Myocyte (in vitro differentiated cells): ENCODE measurements at regions not wholly inside any gene's neighbourhood (a gene's known extent, or its start where the extent isn't known, plus 50 kb on each side); places are given as distances from the start of the nearest gene placed in this dataset.
A peak's percentile ranks its signal among the peaks of the same experiment; 100 is the strongest.

Experiments
- DNase-seq: peaks from one replicate; pipeline ENCODE4 v3.0.0-alpha.2; 2012; ENCODE audit warnings: low read depth

GRCh38 chr5:97839341-97840086 is 656.5 kb upstream of the RIOK2 start:
- DNase-seq: peak; percentile 24

GRCh38 chr5:97840643-97841042 is 657.6 kb upstream of the RIOK2 start:
- DNase-seq: no peak

- DNase-seq: peak; percentile 58
Observed at GRCh38 chr5:97842687-97843086, 659.6 kb upstream of the RIOK2 start.

DNA sequence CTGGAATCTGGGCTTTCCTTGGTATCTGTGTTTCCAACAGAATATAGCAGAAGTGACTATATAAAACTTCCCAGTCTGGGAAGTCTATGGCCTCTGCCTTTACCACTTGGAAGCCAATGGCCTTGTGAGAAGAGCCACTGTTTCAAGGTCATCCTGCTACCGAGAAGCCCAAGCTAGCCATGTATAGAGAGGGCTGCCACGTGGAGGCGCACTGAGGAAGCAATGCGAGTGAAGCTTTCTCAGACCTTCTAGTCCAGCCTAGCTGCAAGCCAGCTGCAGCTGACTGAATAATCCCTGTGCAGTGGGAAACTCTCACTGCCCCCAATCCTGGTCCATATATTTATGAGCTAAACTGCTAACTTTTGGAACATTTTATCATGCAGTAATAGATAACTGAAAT is 661.8 kb upstream of the RIOK2 start:
- no peak for DNase-seq

DNA sequence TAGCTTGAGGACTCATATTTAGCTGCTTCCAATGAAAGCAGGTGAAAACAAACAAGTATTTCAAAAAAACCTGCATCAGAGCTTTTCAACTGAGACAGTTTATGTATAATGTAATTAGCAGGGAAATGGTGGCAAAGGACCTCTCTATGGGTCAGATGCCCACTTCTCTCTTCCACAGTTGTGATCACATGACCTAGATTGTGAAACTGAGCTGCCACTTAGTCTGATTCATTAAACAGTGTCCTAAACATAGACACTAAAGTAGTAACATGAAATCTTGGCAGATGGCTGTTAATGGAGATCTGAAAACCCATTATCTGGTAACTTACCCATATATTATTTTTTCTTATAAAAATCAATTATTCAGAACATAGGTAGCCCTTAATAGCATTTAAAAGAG is 663.6 kb upstream of the RIOK2 start:
- DNase-seq: peak; percentile 33

GRCh38 chr5:97847920-97848631 is 665.0 kb upstream of the RIOK2 start:
- DNase-seq: no peak

GRCh38 chr5:97851036-97851435 is 668.0 kb upstream of the RIOK2 start:
- no peak for DNase-seq

DNA sequence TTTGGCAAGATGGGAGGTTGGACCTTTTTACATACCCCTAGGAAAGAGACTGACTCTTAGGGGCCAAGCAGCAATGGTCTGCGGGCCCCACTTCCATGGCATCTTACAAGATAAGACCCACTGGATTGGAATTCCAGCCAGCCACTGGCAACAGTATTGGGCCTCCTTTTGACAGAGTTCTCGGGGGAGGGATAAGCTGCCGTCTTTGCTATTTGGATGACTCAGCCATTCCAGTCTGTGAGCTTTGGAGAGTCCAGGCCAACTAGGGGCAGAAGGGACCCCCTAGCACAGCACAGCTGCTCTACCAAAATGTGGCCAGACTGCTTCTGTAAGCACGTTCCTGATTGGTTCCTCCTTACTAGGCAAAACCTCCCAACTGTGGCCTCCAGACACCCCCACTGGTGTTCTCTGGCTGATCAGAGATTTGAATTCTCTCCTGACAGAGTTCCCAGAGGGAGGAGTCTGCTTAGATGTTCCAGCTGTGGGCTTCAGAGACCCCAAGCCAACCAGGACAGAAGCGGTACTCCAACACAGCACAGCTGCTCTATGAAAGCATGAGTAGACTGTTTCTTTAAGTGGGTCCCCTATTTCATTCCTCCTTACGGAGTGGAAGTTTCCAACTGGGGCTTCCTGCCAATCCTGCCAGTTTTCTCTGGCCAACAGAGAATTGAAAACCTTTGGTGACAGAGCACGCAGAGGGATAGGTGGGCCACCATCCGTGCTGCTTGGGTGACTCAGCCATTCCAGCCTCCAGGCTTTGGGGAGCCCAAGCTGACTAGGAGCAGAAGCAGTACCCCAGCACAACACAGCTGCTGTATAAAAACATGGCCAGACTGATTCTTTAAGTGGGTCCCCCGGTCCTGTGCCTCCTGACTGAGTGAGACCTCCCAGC is 672.1 kb upstream of the RIOK2 start:
- DNase-seq: peak; percentile 42

DNA sequence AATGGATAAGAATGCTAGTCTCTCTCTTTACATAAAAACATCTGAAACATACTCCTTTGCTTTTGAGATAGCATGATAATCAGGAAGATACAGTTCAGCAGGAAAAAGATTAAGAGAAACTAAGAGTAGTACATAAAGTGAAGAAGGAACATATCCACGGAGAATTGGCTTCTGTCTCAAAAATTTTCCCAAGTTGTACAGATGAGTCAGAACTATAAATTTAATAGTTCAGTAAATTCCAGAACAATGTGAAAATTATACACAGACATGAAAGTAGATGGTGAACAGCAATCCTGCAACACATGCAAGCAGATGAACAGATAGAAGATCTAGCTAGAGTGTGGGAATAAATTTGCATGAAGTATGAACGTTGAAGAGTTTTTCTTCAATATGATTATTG is 691.4 kb upstream of the RIOK2 start:
- peak; percentile 30 for DNase-seq

GRCh38 chr5:97876272-97876671 is 693.2 kb upstream of the RIOK2 start:
- no peak for DNase-seq

DNA sequence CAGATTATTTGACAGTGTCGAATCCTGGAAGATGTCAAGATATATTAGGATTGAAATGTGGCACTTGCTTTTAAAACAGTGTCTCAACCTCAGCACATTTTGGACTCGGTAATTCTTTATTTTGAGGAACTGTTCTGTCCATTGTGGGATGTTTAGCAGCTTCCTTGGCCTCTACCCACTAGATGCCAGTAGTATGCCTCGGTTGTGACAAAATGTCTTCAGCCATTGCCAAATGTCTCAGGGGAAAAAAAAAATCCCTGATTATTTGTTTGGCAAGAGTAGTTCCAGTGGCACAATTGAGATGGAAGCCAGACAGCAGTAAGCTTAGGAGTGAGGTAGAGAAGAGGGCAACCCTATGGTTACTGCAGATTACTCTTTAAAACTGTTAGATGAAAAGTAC is 694.5 kb upstream of the RIOK2 start:
- DNase-seq: no peak

- DNase-seq: no peak
Observed at GRCh38 chr5:97888439-97888838, 705.4 kb upstream of the RIOK2 start.

GRCh38 chr5:97891971-97892370 is 708.9 kb upstream of the RIOK2 start:
- DNase-seq: no peak

GRCh38 chr5:97903742-97904141 is 720.7 kb upstream of the RIOK2 start:
- no peak for DNase-seq

- DNase-seq: no peak
Observed at GRCh38 chr5:97906135-97906534, 723.1 kb upstream of the RIOK2 start.

- no peak for DNase-seq
Observed at GRCh38 chr5:97907646-97908400, 724.8 kb upstream of the RIOK2 start.

DNA sequence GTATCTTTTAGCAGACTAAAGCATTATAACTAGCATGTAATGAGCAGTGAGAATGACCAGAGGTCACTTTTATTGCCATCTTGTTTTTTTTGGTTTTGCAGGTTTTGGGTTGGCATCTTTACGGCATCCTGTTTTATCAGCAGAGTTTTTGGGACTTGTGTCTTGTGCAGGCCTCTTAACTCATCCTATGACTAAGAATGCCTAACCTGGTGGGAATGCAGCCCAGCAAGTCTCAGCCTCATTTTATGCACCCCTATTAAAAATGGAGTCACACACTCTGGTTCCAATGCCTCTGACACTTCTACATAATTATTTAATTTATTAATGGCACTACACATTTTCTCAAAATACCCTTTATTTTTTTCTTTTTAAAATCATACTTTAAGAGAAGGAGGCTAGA is 726.5 kb upstream of the RIOK2 start:
- no peak for DNase-seq

DNA sequence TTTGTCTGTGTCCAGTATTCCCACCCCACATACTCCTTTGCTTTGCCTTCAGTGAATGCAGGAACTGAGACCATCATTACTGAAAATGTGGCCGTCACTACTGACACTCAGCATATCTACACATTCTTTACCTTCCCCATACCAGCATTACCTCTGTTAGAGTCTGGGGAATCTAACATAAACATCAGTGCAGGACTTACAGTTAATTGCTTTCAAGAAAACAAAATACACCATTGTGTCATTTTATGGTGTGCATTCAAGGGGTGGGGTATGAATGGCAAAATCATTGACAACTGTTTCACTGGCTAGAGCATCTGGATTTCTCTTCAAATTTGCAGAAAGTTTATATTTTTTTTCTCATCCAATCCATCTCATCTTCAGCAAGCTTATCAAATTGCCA is 731.4 kb upstream of the RIOK2 start:
- DNase-seq: no peak

DNA sequence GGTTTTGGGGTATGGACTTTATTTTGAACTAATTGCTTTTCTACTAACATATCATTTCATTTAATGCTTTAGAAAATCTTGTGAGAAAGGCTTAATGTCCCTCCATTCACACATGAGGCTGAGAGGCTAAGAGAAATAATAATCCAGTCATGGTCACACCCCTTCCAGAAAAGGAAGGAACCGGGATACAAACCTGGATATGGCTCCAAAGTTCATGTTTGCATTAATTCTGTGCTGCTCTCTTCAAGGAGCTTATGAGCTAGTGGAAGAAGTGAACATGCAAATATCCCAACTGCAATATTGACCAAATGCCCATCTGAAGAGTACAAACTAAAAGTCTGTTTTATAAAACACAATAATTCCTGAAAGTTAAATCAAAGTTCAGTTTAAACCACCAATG is 732.1 kb upstream of the RIOK2 start:
- DNase-seq: no peak

- no peak for DNase-seq
Observed at GRCh38 chr5:97918057-97918456, 735.0 kb upstream of the RIOK2 start.

GRCh38 chr5:97918620-97919019 is 735.6 kb upstream of the RIOK2 start:
- DNase-seq: no peak
